Astrocyte (in vitro differentiated cells and primary cell): ENCODE measurements at regions not wholly inside any gene's neighbourhood (a gene's known extent, or its start where the extent isn't known, plus 50 kb on each side); places are given as distances from the start of the nearest gene placed in this dataset.
"Not testable (repeated sequence)": the region's sequence is repeated elsewhere in the genome, so short reads cannot be mapped to it uniquely, and the experiment has no call there.

Experiments used
- DNase-seq: peaks from one replicate; pipeline ENCODE4 v3.0.0-alpha.2; 2010; ENCODE audit warnings: low read depth
- FAIRE-seq: peaks from 2 replicates; lab custom pipeline; 2011; peaks lifted over from hg19 to GRCh38; lab: Jason Lieb, UNC
- H2AFZ ChIP-seq: 2 replicates; pipeline ENCODE4 v1.6.0; 2012; ENCODE audit warnings: low read depth, low read length, inconsistent platforms
- H3K27ac ChIP-seq: 2 replicates; pipeline ENCODE4 v1.5.1; 2011; ENCODE audit warnings: low read depth, low read length, inconsistent platforms
- H3K27me3 ChIP-seq: 2 replicates; pipeline ENCODE4 v1.6.0; 2011; ENCODE audit warnings: low read length, inconsistent platforms; ENCODE audit not compliant: insufficient read depth
- H3K36me3 ChIP-seq: 2 replicates; pipeline ENCODE4 v1.5.1; 2011; ENCODE audit warnings: low read length, inconsistent platforms; ENCODE audit not compliant: insufficient read depth
- H3K4me1 ChIP-seq: 2 replicates; pipeline ENCODE4 v1.5.1; 2011; ENCODE audit warnings: low read length, inconsistent platforms; ENCODE audit not compliant: insufficient read depth
- H3K4me2 ChIP-seq: 2 replicates; pipeline ENCODE4 v1.6.0; 2012; ENCODE audit warnings: low read length, inconsistent platforms
- H3K4me3 ChIP-seq: 2 replicates; pipeline ENCODE4 v1.5.1; 2011; ENCODE audit warnings: low read depth, mild to moderate bottlenecking, low read length, inconsistent platforms; ENCODE audit not compliant: insufficient read depth
- H3K79me2 ChIP-seq: 2 replicates; pipeline ENCODE4 v1.6.0; 2012; ENCODE audit warnings: mild to moderate bottlenecking, low read length, inconsistent platforms; ENCODE audit not compliant: insufficient read depth
- H3K9ac ChIP-seq: 2 replicates; pipeline ENCODE4 v1.6.0; 2012; ENCODE audit warnings: mild to moderate bottlenecking, low read length, inconsistent platforms
- H3K9me3 ChIP-seq: 2 replicates; pipeline ENCODE4 v1.5.1; 2012; ENCODE audit warnings: low read depth, mild to moderate bottlenecking, low read length, inconsistent platforms; ENCODE audit not compliant: insufficient read depth
- H4K20me1 ChIP-seq: 2 replicates; pipeline ENCODE4 v1.6.0; 2012; ENCODE audit warnings: low read length, inconsistent platforms; ENCODE audit not compliant: insufficient read depth
- H3K27ac Mint-ChIP-seq: one replicate; pipeline ENCODE4 v1.8.0; 2021; ENCODE audit warnings: mild to moderate bottlenecking, mixed read lengths; ENCODE audit not compliant: unreplicated experiment
- H3K27me3 Mint-ChIP-seq: one replicate; pipeline ENCODE4 v1.8.0; 2021; ENCODE audit warnings: low read depth, mixed read lengths; ENCODE audit not compliant: unreplicated experiment
- H3K36me3 Mint-ChIP-seq: one replicate; pipeline ENCODE4 v1.8.0; 2021; ENCODE audit warnings: low read depth, mixed read lengths; ENCODE audit not compliant: unreplicated experiment
- H3K4me1 Mint-ChIP-seq: one replicate; pipeline ENCODE4 v1.8.0; 2021; ENCODE audit warnings: low read depth, mixed read lengths; ENCODE audit not compliant: unreplicated experiment
- H3K4me3 Mint-ChIP-seq: one replicate; pipeline ENCODE4 v1.8.0; 2021; ENCODE audit warnings: mild to moderate bottlenecking, moderate library complexity, mixed read lengths; ENCODE audit not compliant: unreplicated experiment
- H3K9me3 Mint-ChIP-seq: one replicate; pipeline ENCODE4 v1.8.0; 2021; ENCODE audit warnings: mild to moderate bottlenecking, mixed read lengths; ENCODE audit not compliant: unreplicated experiment
- CTCF ChIP-seq: IDR thresholded peaks from 2 replicates; pipeline ENCODE4 v1.5.1; 2011; ENCODE audit warnings: low read depth, mild to moderate bottlenecking, inconsistent platforms, low read length, moderate library complexity; ENCODE audit not compliant: insufficient read depth
- EZH2 ChIP-seq: IDR thresholded peaks from 2 replicates; pipeline ENCODE4 v1.6.1; 2012; ENCODE audit warnings: mild to moderate bottlenecking, low read length, inconsistent platforms; ENCODE audit not compliant: insufficient read depth

GRCh38 chr20:43352996-43353395, 104.7 kb upstream of the SRSF6 start:
- Mint-ChIP-seq H3K27ac (no peak overlapping the region), H3K9me3 (peaks cover 17% of the 10 kb centered on the region), H3K27me3 (no peaks in the 10 kb centered on the region), H3K36me3 (no peaks in the 10 kb centered on the region), H3K4me1 (no peaks in the 10 kb centered on the region), H3K4me3 (no peak overlapping the region)
- H3K27me3 ChIP-seq, result no peaks in the 10 kb centered on the region
- H3K27ac ChIP-seq, result no peak overlapping the region
- H3K9me3 ChIP-seq, result peaks cover 3% of the 10 kb centered on the region
- no peaks in the 10 kb centered on the region for H3K79me2 ChIP-seq
- no peak overlapping the region for H3K9ac ChIP-seq
- DNase-seq, result no peak
- no peaks in the 10 kb centered on the region for H4K20me1 ChIP-seq
- TF ChIP-seq CTCF, result no peak
- no peak for TF ChIP-seq EZH2
- H3K36me3 ChIP-seq, result no peaks in the 10 kb centered on the region
- H3K4me1 ChIP-seq, result no peaks in the 10 kb centered on the region
- H2AFZ ChIP-seq, result no peak overlapping the region
- no peak for FAIRE-seq
- H3K4me3 ChIP-seq, result no peak overlapping the region
- no peak overlapping the region for H3K4me2 ChIP-seq

- not testable (repeated sequence) for H3K27ac ChIP-seq, H3K27ac Mint-ChIP-seq, H3K9me3 ChIP-seq, DNase-seq, H3K9ac ChIP-seq, H3K4me3 ChIP-seq, H3K4me1 ChIP-seq, H3K27me3 Mint-ChIP-seq, H3K36me3 Mint-ChIP-seq, H3K79me2 ChIP-seq, H3K36me3 ChIP-seq, H3K4me1 Mint-ChIP-seq, FAIRE-seq, H2AFZ ChIP-seq, H3K4me2 ChIP-seq, H4K20me1 ChIP-seq, H3K4me3 Mint-ChIP-seq, H3K27me3 ChIP-seq
- peaks cover 12% of the 10 kb centered on the region for H3K9me3 Mint-ChIP-seq
These were observed 107.0 kb upstream of the SRSF6 start for GRCh38 chr20:43350694-43351093.

GRCh38 chr20:43349841-43350240, 107.9 kb upstream of the SRSF6 start:
- Histone ChIP-seq H3K9ac (no peak overlapping the region), H3K27me3 (no peaks in the 10 kb centered on the region), H3K36me3 (no peaks in the 10 kb centered on the region), H3K4me3 (no peak overlapping the region), H3K27ac (no peak overlapping the region), H3K79me2 (no peaks in the 10 kb centered on the region), H2AFZ (no peak overlapping the region), H4K20me1 (no peaks in the 10 kb centered on the region), H3K4me1 (no peaks in the 10 kb centered on the region), H3K9me3 (peaks cover 3% of the 10 kb centered on the region), H3K4me2 (no peak overlapping the region)
- Mint-ChIP-seq H3K4me1 (no peaks in the 10 kb centered on the region), H3K27ac (no peak overlapping the region), H3K9me3 (peaks cover 13% of the 10 kb centered on the region), H3K27me3 (no peaks in the 10 kb centered on the region), H3K4me3 (no peak overlapping the region), H3K36me3 (no peaks in the 10 kb centered on the region)
- no peak for TF ChIP-seq EZH2
- TF ChIP-seq CTCF, result no peak
- DNase-seq (no peak), FAIRE-seq (no peak)

- H3K4me3 Mint-ChIP-seq, H3K4me3 ChIP-seq, H3K27ac ChIP-seq, H3K36me3 ChIP-seq, H3K9ac ChIP-seq, H3K4me1 Mint-ChIP-seq, H4K20me1 ChIP-seq, H3K4me1 ChIP-seq, DNase-seq, H2AFZ ChIP-seq, H3K9me3 ChIP-seq, H3K36me3 Mint-ChIP-seq, H3K27me3 ChIP-seq, H3K27ac Mint-ChIP-seq, H3K79me2 ChIP-seq, H3K27me3 Mint-ChIP-seq, FAIRE-seq, H3K4me2 ChIP-seq: not testable (repeated sequence)
- H3K9me3 Mint-ChIP-seq, result peaks cover 22% of the 10 kb centered on the region
These were observed 109.9 kb upstream of the SRSF6 start for GRCh38 chr20:43347839-43348238.
